CD4-positive, alpha-beta T cell treated with Interleukin-21 for 1 hour (primary cell): ENCODE measurements at regions not wholly inside any gene's neighbourhood (a gene's known extent, or its start where the extent isn't known, plus 50 kb on each side); places are given as distances from the start of the nearest gene placed in this dataset.

Experiments used
- DNase-seq: peaks from one replicate; pipeline ENCODE4 v3.0.0-alpha.2; 2020

GRCh38 chr5:143761663-143762062 is 50.3 kb upstream of the HMHB1 start:
- no peak for DNase-seq

- DNase-seq, result no peak
These were observed 51.2 kb upstream of the HMHB1 start for GRCh38 chr5:143760755-143761154.

- no peak for DNase-seq
These were observed 51.8 kb upstream of the HMHB1 start for GRCh38 chr5:143760131-143760505.

GRCh38 chr5:143759396-143760130 is 52.4 kb upstream of the HMHB1 start:
- DNase-seq, result no peak

GRCh38 chr5:143758750-143759149 is 53.2 kb upstream of the HMHB1 start:
- no peak for DNase-seq

GRCh38 chr5:143758015-143758414 is 53.9 kb upstream of the HMHB1 start:
- no peak for DNase-seq

GRCh38 chr5:143757116-143757515 is 54.8 kb upstream of the HMHB1 start:
- no peak for DNase-seq

GRCh38 chr5:143755966-143756365 is 56.0 kb upstream of the HMHB1 start:
- no peak for DNase-seq

GRCh38 chr5:143752165-143752850 is 59.7 kb upstream of the HMHB1 start:
- no peak for DNase-seq

- no peak for DNase-seq
These were observed 60.6 kb upstream of the HMHB1 start for GRCh38 chr5:143751342-143751741.

GRCh38 chr5:143749581-143750205 is 62.3 kb upstream of the HMHB1 start:
- DNase-seq, result no peak

GRCh38 chr5:143748516-143748915 is 63.4 kb upstream of the HMHB1 start:
- no peak for DNase-seq

- DNase-seq, result no peak
These were observed 69.0 kb upstream of the HMHB1 start for GRCh38 chr5:143742951-143743350.

- no peak for DNase-seq
These were observed 70.5 kb upstream of the HMHB1 start for GRCh38 chr5:143741421-143741820.

GRCh38 chr5:143740956-143741355 is 71.0 kb upstream of the HMHB1 start:
- DNase-seq, result no peak

- DNase-seq, result no peak
These were observed 72.2 kb upstream of the HMHB1 start for GRCh38 chr5:143739746-143740145.

- DNase-seq, result no peak
These were observed 73.3 kb upstream of the HMHB1 start for GRCh38 chr5:143738417-143739401.

- DNase-seq, result no peak
These were observed 74.9 kb upstream of the HMHB1 start for GRCh38 chr5:143737062-143737461.

GRCh38 chr5:143734456-143734780 is 77.5 kb upstream of the HMHB1 start:
- no peak for DNase-seq

GRCh38 chr5:143733665-143734455 is 78.1 kb upstream of the HMHB1 start:
- DNase-seq, result no peak

- no peak for DNase-seq
These were observed 79.6 kb upstream of the HMHB1 start for GRCh38 chr5:143732402-143732801.

- DNase-seq, result no peak
These were observed 81.7 kb upstream of the HMHB1 start for GRCh38 chr5:143730112-143730801.
